Ovary (tissue), 7 donors: ENCODE measurements at regions not wholly inside any gene's neighbourhood (a gene's known extent, or its start where the extent isn't known, plus 50 kb on each side); places are given as distances from the start of the nearest gene placed in this dataset.

ENCODE experiments used
- DNase-seq, 5 donors: peaks; one replicate each; pipeline ENCODE4 v3.0.0-alpha.2; 2019 to 2020
- H3K27ac ChIP-seq, 2 donors: fragments of 200-600 bp; one replicate each; pipeline versions ENCODE4 v1.5.1 to v1.8.0; 2019 to 2022
- H3K27me3 ChIP-seq: fragments of 200-600 bp; one replicate; pipeline ENCODE4 v1.8.0; 2022
- H3K36me3 ChIP-seq: fragments of 200-600 bp; sonication (generic); one replicate; pipeline ENCODE4 v1.5.1; 2019
- H3K4me1 ChIP-seq: one replicate; pipeline ENCODE4 v1.8.1; 2013; ENCODE audit warnings: mild to moderate bottlenecking, moderate library complexity; ENCODE audit not compliant: insufficient read depth
- H3K4me3 ChIP-seq: fragments of 200-600 bp; sonication (generic); one replicate; pipeline ENCODE4 v1.5.1; 2017
- H3K9me3 ChIP-seq, 2 donors: fragments of 200-600 bp in 1 of 2; sonication (generic) in 1 of 2; one replicate each; pipeline versions ENCODE4 v1.5.1 to v1.8.1; 2013 to 2019; ENCODE audit warnings: mild to moderate bottlenecking in 1 of 2, moderate library complexity in 1 of 2
- CTCF ChIP-seq, 3 donors: fragments of 450-650 bp in 2 of 3; fragments of 200-600 bp in 1 of 3; IDR thresholded peaks; one replicate each; pipeline versions ENCODE4 v1.5.1 to v1.8.0; 2016 to 2022; ENCODE audit warnings: antibody characterized with exemption in 3 of 3, mild to moderate bottlenecking in 1 of 3
- EP300 ChIP-seq: sonication (generic); formaldehyde crosslinking; IDR thresholded peaks from one replicate; pipeline ENCODE4 v1.6.1; 2017; ENCODE audit warnings: antibody characterized with exemption
- POLR2A ChIP-seq: fragments of 450-650 bp; IDR thresholded peaks from one replicate; pipeline ENCODE4 v1.6.1; 2017; ENCODE audit warnings: antibody characterized with exemption, mild to moderate bottlenecking, moderate library complexity
- WGBS, 3 donors: extraction: QIAGEN DNeasy Blood & Tissue Kit in 1 of 3; methylation state at CpG; one replicate each; pipeline versions ENCODE4 v1.1.5 to v1.1.7; 2013 to 2017; 5-methylcytosine and 5-hydroxymethylcytosine counted together
- intact Hi-C, 4 donors: fragments of 100-400 bp; cut with DNase I; formaldehyde crosslinking; loops; one replicate each; pipeline versions ENCODE4 v1.11.0 to v1.15.1; 2022 to 2023
- donor health status: DM: no; HTN: no; CAD: no; lungs with moderate emphysema.
- donor health status: DM: no; HTN: no; CAD: no.
- donor health status: Bipolar disorder and iron deficiency.
- donor health status: DM: no; HTN: no; CAD: no.
- donor health status: DM: yes; HTN: yes; CAD: no.

GRCh38 chr9:84501587-84501986, 161.0 kb upstream of the SLC28A3 start:
- Histone ChIP-seq H3K9me3 (no peaks in the 10 kb centered on the region), H3K4me1 (no peaks in the 10 kb centered on the region), H3K4me3 (no peak overlapping the region), H3K27ac (no peak overlapping the region), H3K27me3 (no peaks in the 10 kb centered on the region), H3K36me3 (no peaks in the 10 kb centered on the region)
- TF ChIP-seq POLR2A: no peak
- no peak for TF ChIP-seq CTCF (IDR thresholded peaks at IDR 0.05)
- TF ChIP-seq EP300: no peak
- intact Hi-C loops: no loop called here
- DNase-seq: no peak

GRCh38 chr9:84502066-84502465, 161.5 kb upstream of the SLC28A3 start:
- H3K27ac ChIP-seq: no peak overlapping the region
- no peaks in the 10 kb centered on the region for H3K36me3 ChIP-seq
- no peak overlapping the region for H3K4me3 ChIP-seq
- no peaks in the 10 kb centered on the region for H3K27me3 ChIP-seq
- no peaks in the 10 kb centered on the region for H3K9me3 ChIP-seq
- TF ChIP-seq EP300 (no peak), CTCF (IDR thresholded peaks at IDR 0.05) (no peak), POLR2A (no peak)
- DNase-seq: no peak
- H3K4me1 ChIP-seq: no peaks in the 10 kb centered on the region
- intact Hi-C loops: no loop called here

- Histone ChIP-seq H3K27me3 (no peaks in the 10 kb centered on the region), H3K27ac (no peak overlapping the region), H3K4me1 (no peaks in the 10 kb centered on the region), H3K36me3 (no peaks in the 10 kb centered on the region), H3K4me3 (no peak overlapping the region), H3K9me3 (peaks cover 0 to 2% of the 10 kb centered on the region in 2 donors)
- intact Hi-C loops: no loop called here
- no peak for TF ChIP-seq EP300
- no peak for TF ChIP-seq POLR2A
- TF ChIP-seq CTCF (IDR thresholded peaks at IDR 0.05): no peak
- WGBS, 3 donors: 41 to 48% (median 46%) methylated on average over 2 of the region's 2 CpGs
- no peak for DNase-seq
These were observed 163.8 kb upstream of the SLC28A3 start for GRCh38 chr9:84504360-84504759.

GRCh38 chr9:84511651-84512050, 157.9 kb upstream of the NTRK2 start:
- no peak overlapping the region for H3K27ac ChIP-seq
- H3K4me1 ChIP-seq: peaks cover 1% of the 10 kb centered on the region
- no peak overlapping the region for H3K4me3 ChIP-seq
- H3K36me3 ChIP-seq: no peaks in the 10 kb centered on the region
- 68 to 94% (median 84%) methylated on average over 2 of the region's 2 CpGs for WGBS, 3 donors
- TF ChIP-seq CTCF (IDR thresholded peaks at IDR 0.05): no peak
- no peak for TF ChIP-seq EP300
- intact Hi-C loops: no loop called here
- DNase-seq: no peak
- H3K27me3 ChIP-seq: no peaks in the 10 kb centered on the region
- peaks cover 0 to 2% of the 10 kb centered on the region in 2 donors for H3K9me3 ChIP-seq

- Histone ChIP-seq H3K4me3 (no peak overlapping the region), H3K27me3 (no peaks in the 10 kb centered on the region), H3K4me1 (peaks cover 1% of the 10 kb centered on the region), H3K36me3 (no peaks in the 10 kb centered on the region), H3K27ac (no peak overlapping the region), H3K9me3 (peaks cover 0 to 2% of the 10 kb centered on the region in 2 donors)
- intact Hi-C loops: no loop called here
- no peak for DNase-seq
- TF ChIP-seq EP300 (no peak), POLR2A (no peak), CTCF (IDR thresholded peaks at IDR 0.05) (no peak)
- WGBS, 3 donors: 57 to 90% (median 88%) methylated on average over 2 of the region's 2 CpGs
These were observed 157.0 kb upstream of the NTRK2 start for GRCh38 chr9:84512493-84512892.
